ENCODE measurements at regions not wholly inside any gene's neighbourhood (a gene's known extent, or its start where the extent isn't known, plus 50 kb on each side); places are given as distances from the start of the nearest gene placed in this dataset.
"Not testable (repeated sequence)": the region's sequence is repeated elsewhere in the genome, so short reads cannot be mapped to it uniquely, and the experiment has no call there.

- DNase-seq = no peak
These were observed 57.1 kb downstream of the GRIN2B start for GRCh38 chr12:13924286-13924685.

DNA sequence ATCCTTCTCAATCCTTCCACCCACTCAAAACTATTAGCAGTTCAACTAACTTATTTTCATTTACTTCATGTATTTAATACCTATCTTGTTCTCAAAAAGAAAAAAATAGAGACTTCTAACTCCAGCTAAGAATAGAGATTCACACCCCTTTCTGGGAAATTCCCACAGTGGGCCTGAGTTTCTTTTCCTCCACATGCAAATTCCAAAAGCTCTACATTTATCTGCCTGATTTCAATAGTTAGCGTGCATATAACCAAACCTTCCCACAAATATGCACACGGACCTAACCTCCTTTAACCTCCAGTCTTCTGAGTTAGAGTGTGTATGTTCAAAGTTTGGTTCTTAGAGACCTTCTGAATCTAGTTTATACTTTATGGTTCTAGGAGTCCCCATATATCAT, 62.5 kb downstream of the GRIN2B start:
- no peak for DNase-seq

DNA sequence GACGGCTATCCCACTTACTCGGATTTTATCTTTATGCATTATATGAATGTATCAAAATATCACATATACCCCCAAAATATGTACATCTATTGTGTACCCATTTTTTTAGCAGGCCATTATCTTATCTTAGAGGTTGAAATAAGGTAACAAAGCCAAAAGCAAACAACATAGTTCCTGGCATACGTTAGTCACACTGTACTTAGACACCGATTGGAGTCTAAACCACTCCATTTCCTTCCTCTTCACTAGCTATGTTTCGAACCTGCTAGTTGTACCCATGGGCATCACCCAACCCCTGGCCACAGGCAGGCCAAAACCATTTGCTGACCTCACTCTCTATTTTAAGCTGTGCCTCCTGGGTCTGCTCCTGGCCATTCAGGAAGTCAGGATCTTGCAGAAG, 66.3 kb downstream of the GRIN2B start:
- no peak for DNase-seq

GRCh38 chr12:13913371-13913770, 68.0 kb downstream of the GRIN2B start:
- DNase-seq = no peak

DNA sequence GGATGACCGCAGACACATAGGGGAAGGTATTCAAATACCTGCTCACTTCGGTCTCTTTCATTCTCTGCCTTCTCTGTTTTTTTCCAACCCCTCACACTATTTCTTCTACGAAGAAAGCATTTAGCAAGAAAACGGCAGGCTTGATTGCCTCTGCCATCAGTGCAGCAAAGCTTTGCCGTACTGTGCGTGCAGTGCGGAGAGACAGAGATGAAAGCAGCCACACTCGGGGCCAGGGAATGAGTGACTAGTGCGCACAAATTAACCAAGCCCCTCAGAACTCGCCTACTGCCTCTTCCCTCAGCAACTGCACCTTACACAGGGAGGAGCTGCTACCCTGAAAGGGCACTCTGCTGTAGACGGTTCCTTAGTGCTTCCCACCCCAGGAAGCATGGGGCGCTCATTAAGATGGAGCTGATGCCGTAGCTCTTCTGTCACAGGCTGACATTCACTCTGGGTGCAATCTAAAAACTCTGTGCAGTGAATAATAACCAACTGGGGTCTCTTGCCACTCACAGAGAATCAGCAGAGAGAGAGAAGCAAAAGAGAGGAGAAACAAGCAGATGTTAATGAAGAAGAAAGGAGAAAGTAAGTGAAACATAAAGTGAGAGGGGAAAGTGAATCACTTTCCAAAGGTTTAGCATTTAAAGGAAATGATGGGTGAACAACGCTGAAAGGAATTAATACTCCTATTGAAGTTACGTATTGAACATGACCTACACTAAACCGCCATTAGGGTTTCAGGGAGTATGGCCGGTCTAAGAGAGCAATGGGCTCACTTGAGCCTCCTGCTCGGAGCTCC, 69.4 kb downstream of the GRIN2B start:
- DNase-seq = no peak

DNA sequence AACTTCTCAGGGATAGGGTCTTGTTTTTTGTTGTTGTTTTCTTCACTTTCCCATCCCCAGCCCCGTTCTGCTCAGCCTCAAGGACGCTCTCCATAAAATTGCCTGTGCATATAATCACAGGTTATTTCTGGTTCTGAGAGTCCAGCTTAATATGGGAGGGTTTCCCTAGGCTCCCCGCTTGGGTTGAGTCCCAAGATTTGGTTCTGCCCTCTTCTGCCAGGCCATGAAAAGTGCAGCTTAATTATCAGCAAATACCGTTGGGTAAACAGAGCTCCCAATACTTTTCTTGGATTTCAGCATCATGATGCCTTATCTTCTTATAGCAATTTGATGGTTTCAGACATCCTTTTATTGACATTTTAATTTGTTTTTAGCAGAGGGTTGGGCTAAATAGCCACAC, 75.6 kb downstream of the GRIN2B start:
- DNase-seq = no peak

DNA sequence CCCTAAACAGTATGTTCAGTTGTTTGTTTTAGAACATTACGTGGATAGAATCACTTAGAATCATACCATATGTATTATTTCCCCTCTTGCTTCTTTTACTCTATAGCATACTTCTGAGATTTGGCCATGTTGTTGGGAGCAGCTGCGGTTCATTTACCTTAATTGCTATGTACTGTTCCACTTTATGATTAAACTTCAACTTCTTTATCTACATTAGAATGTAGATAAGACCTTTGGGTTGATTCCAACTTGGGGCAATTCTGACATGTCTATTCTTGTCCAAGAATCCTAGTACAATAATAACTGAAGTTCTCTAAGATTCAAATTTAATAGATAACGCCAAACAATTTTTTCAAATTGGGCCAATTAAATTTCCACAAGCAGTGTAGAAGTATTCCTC, 80.7 kb downstream of the GRIN2B start:
- DNase-seq = no peak

DNA sequence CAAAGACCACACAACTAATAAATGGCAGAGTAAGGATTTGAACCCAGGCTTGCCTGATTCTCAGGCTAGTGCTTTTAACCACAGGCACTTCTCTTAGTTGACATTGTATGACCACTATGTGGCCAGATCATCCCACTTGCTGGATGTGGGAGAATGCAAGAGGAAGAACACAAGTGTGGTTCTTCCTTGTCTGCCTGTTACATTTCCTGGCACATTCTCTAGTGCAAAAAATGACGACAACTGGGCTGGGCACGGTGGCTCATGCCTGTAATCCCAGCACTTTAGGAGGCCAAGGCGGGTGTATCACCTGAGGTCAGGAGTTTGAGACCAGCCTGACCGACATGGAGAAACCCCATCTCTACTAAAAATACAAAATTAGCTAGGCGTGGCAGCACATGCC, 83.0 kb downstream of the GRIN2B start:
- DNase-seq = not testable (repeated sequence)

GRCh38 chr12:13897811-13898210, 83.6 kb downstream of the GRIN2B start:
- no peak for DNase-seq

- no peak for DNase-seq
These were observed 85.3 kb downstream of the GRIN2B start for GRCh38 chr12:13896063-13896626.

DNA sequence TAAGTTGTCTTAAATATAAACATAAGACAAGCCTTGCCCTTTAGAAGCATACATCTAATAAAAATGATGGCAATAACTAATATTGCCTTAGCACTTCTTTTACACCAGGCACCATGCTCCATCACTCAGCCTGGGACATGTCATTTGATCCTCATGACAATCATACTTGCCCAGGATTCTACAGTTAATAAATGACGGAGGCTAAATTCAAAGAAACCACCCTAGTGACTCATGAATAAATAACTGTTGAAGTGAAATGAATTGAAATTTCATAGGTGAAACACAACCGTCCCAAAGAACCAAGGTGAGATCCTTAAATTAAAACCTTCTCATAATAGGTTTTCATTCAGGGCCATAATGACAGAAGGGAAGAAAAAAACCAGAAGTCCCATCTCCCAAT, 89.5 kb downstream of the GRIN2B start:
- DNase-seq = no peak

DNA sequence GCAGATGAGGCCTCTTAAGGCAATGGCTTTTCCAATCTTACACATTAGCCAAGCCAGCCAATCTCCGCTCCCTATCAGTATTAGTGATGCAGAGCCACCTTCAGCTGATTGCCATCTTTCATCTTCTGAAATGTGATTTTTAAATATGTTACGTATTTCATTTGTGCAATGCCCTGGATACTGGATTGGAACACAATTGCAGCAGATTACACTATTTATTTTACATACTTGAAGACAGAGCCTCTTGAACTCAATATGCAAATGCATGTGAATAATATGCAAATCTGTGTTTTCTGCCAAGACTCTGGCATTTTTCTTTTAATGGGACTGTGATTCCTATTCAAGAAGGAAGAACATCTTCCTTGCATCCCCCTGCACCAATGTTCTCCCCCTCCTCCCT, 90.5 kb downstream of the GRIN2B start:
- no peak for DNase-seq

GRCh38 chr12:13887779-13888388, 93.5 kb downstream of the GRIN2B start:
- DNase-seq = no peak

- DNase-seq = no peak
These were observed 99.2 kb downstream of the GRIN2B start for GRCh38 chr12:13882176-13882575.

GRCh38 chr12:13880613-13881012, 100.8 kb downstream of the GRIN2B start:
- no peak for DNase-seq

GRCh38 chr12:13875744-13876143, 105.7 kb downstream of the GRIN2B start:
- no peak for DNase-seq

- DNase-seq = no peak
These were observed 111.1 kb downstream of the GRIN2B start for GRCh38 chr12:13870255-13870654.

- DNase-seq = peak; percentile 56 to 87 (median 82)
These were observed 117.2 kb downstream of the GRIN2B start for GRCh38 chr12:13864081-13864673.

DNA sequence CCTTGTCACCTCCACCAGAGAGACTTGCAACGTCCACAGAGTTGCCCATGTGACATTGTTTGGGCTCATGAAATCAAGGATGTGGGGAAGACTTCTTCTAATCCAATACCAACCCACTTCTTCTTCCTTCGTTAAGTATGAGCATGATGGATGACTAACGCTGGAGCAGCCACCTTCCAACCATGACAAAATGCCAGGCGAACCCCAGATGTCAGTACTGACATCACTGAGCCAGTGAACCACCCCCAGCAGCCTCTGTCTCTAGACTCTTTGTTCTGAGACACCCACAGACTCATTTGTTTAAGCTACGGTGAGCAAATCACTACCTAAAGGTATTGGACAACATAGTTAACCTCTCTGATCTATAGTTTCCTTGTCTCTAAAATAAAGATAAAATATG, 123.7 kb downstream of the GRIN2B start:
- DNase-seq = no peak

GRCh38 chr12:13853471-13853870, 127.9 kb downstream of the GRIN2B start:
- no peak for DNase-seq

DNA sequence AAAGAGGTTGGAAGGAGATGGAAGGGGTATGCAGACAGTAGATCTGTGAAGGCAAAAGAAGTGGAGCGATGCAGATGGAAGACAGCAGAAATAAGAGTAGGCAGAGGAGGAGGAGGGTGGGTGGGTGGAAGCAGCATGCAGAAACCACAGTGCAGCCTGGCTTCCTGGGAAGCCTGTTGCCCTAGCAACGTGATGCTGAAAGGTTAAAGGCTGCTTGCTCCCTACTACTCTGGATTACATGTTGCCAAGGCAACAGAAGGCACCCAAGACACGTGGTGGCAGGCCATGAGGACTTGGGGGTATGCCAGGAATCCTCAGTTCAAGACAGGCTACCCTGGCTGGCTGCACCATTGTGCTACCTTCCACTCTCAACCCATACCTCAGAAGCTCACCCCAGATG, 129.6 kb downstream of the GRIN2B start:
- DNase-seq = no peak

- DNase-seq = no peak
These were observed 131.9 kb downstream of the GRIN2B start for GRCh38 chr12:13849456-13849855.

- no peak for DNase-seq
These were observed 137.6 kb downstream of the GRIN2B start for GRCh38 chr12:13843841-13844240.

Data from muscle of back (tissue), 3 donors.